Gastroesophageal sphincter (tissue), 3 donors: ENCODE measurements at regions not wholly inside any gene's neighbourhood (a gene's known extent, or its start where the extent isn't known, plus 50 kb on each side); places are given as distances from the start of the nearest gene placed in this dataset.

Experiments
- CTCF ChIP-seq, 4 experiments: fragments of 200-600 bp in 2 of 4; fragments of 450-650 bp in 2 of 4; sonication (generic) in 1 of 4; IDR thresholded peaks; one replicate each; pipeline ENCODE4 v1.5.1; 2017 to 2019; ENCODE audit warnings: antibody characterized with exemption in 4 of 4, mild to moderate bottlenecking in 2 of 4, moderate library complexity in 2 of 4
- POLR2AphosphoS5 ChIP-seq: sonication (generic); formaldehyde crosslinking; IDR thresholded peaks from one replicate; pipeline ENCODE4 v1.6.1; 2017; ENCODE audit warnings: antibody characterized with exemption

GRCh38 chr11:119481021-119481666, 58.2 kb upstream of the THY1 start:
- TF ChIP-seq CTCF (IDR thresholded peaks at IDR 0.05) (peak in 3 of 4 experiments; percentile 93 to 98 (median 96)), POLR2AphosphoS5 (peak; percentile 24)
